ENCODE measurements at regions not wholly inside any gene's neighbourhood (a gene's known extent, or its start where the extent isn't known, plus 50 kb on each side); places are given as distances from the start of the nearest gene placed in this dataset.

- no peak for TF ChIP-seq CTCF (IDR thresholded peaks at IDR 0.05; ENCODE audit: low read depth, low read length)
- TF ChIP-seq POLR2A (IDR thresholded peaks at IDR 0.05; ENCODE audit: extremely low read depth, insufficient read length): no peak
- TF ChIP-seq MYC (IDR thresholded peaks at IDR 0.05; ENCODE audit: low read depth, low read length): no peak
- TF ChIP-seq MAX (IDR thresholded peaks at IDR 0.05; ENCODE audit: low read depth, low read length): no peak
- peak; percentile 1 for DNase-seq (ENCODE audit: low read depth)
These were observed 54.7 kb upstream of the ZXDA start for GRCh38 chrX:57964975-57965374.

More at GRCh38 chrX:57964975-57965374, 54.7 kb upstream of the ZXDA start:
- H3K4me3 ChIP-seq (ENCODE audit: low read depth, low read length): no peak overlapping the region
